DMS 273 (cell line): ENCODE measurements at regions not wholly inside any gene's neighbourhood (a gene's known extent, or its start where the extent isn't known, plus 50 kb on each side); places are given as distances from the start of the nearest gene placed in this dataset.
"Not testable (repeated sequence)": the region's sequence is repeated elsewhere in the genome, so short reads cannot be mapped to it uniquely, and the experiment has no call there.

Experiments
- DNase-seq: peaks from one replicate; lab custom pipeline; 2025; ENCODE audit not compliant: unreplicated experiment; lab: John Stamatoyannopoulos, UW

GRCh38 chr9:1839909-1840308 lies 175.2 kb upstream of the SMARCA2 start:
- DNase-seq, result peak; percentile 61

- DNase-seq, result no peak
Observed at GRCh38 chr9:1845425-1845824, 169.7 kb upstream of the SMARCA2 start.

GRCh38 chr9:1855726-1856125 lies 159.4 kb upstream of the SMARCA2 start:
- no peak for DNase-seq

GRCh38 chr9:1857808-1858207 lies 157.3 kb upstream of the SMARCA2 start:
- no peak for DNase-seq

- DNase-seq, result peak; percentile 76
Observed at GRCh38 chr9:1869843-1870242, 145.3 kb upstream of the SMARCA2 start.

GRCh38 chr9:1870915-1871314 lies 144.2 kb upstream of the SMARCA2 start:
- DNase-seq, result no peak

- DNase-seq, result peak; percentile 24
Observed at GRCh38 chr9:1871626-1872419, 143.3 kb upstream of the SMARCA2 start.

- no peak for DNase-seq
Observed at GRCh38 chr9:1875251-1875851, 139.8 kb upstream of the SMARCA2 start.

GRCh38 chr9:1875921-1876448 lies 139.2 kb upstream of the SMARCA2 start:
- DNase-seq, result no peak

GRCh38 chr9:1876891-1877496 lies 138.2 kb upstream of the SMARCA2 start:
- no peak for DNase-seq

GRCh38 chr9:1877951-1878350 lies 137.2 kb upstream of the SMARCA2 start:
- no peak for DNase-seq

- no peak for DNase-seq
Observed at GRCh38 chr9:1878811-1879210, 136.3 kb upstream of the SMARCA2 start.

- no peak for DNase-seq
Observed at GRCh38 chr9:1879501-1879900, 135.6 kb upstream of the SMARCA2 start.

GRCh38 chr9:1880038-1880565 lies 135.0 kb upstream of the SMARCA2 start:
- no peak for DNase-seq

GRCh38 chr9:1881708-1882295 lies 133.3 kb upstream of the SMARCA2 start:
- no peak for DNase-seq

GRCh38 chr9:1882711-1883403 lies 132.3 kb upstream of the SMARCA2 start:
- no peak for DNase-seq

- DNase-seq, result no peak
Observed at GRCh38 chr9:1890201-1890600, 124.9 kb upstream of the SMARCA2 start.

GRCh38 chr9:1890816-1891215 lies 124.3 kb upstream of the SMARCA2 start:
- DNase-seq, result no peak

- not testable (repeated sequence) for DNase-seq
Observed at GRCh38 chr9:1903080-1903704, 112.0 kb upstream of the SMARCA2 start.

GRCh38 chr9:1907465-1907864 lies 107.7 kb upstream of the SMARCA2 start:
- DNase-seq, result no peak
